Activated naive CD4-positive, alpha-beta T cell treated with anti-CD3 and anti-CD28 coated beads, Interleukin-2, amount 50 U/mL, for 24 hours (primary cell): ENCODE measurements at regions not wholly inside any gene's neighbourhood (a gene's known extent, or its start where the extent isn't known, plus 50 kb on each side); places are given as distances from the start of the nearest gene placed in this dataset.
"Not testable (repeated sequence)": the region's sequence is repeated elsewhere in the genome, so short reads cannot be mapped to it uniquely, and the experiment has no call there.

Source experiments
- H3K27ac Mint-ChIP-seq: one replicate; pipeline ENCODE4 v1.8.0; 2021; ENCODE audit warnings: mild to moderate bottlenecking, mixed read lengths
- H3K27me3 Mint-ChIP-seq: one replicate; pipeline ENCODE4 v1.8.0; 2021; ENCODE audit warnings: mixed read lengths
- H3K36me3 Mint-ChIP-seq: one replicate; pipeline ENCODE4 v1.8.0; 2021; ENCODE audit warnings: mixed read lengths
- H3K4me1 Mint-ChIP-seq: one replicate; pipeline ENCODE4 v1.8.0; 2021; ENCODE audit warnings: mixed read lengths
- H3K4me3 Mint-ChIP-seq: one replicate; pipeline ENCODE4 v1.8.0; 2021; ENCODE audit warnings: mild to moderate bottlenecking, mixed read lengths
- H3K9me3 Mint-ChIP-seq: one replicate; pipeline ENCODE4 v1.8.0; 2021; ENCODE audit warnings: mixed read lengths

- Mint-ChIP-seq H3K4me1 (no peaks in the 10 kb centered on the region), H3K27ac (no peak overlapping the region), H3K27me3 (no peaks in the 10 kb centered on the region), H3K36me3 (no peaks in the 10 kb centered on the region), H3K9me3 (peaks cover 11% of the 10 kb centered on the region), H3K4me3 (no peak overlapping the region)
These were observed 631.9 kb upstream of the MMS22L start for GRCh38 chr6:97914912-97915311.

GRCh38 chr6:97915537-97915936 lies 632.5 kb upstream of the MMS22L start:
- Mint-ChIP-seq H3K27me3 (no peaks in the 10 kb centered on the region), H3K4me1 (no peaks in the 10 kb centered on the region), H3K9me3 (peaks cover 7% of the 10 kb centered on the region), H3K36me3 (no peaks in the 10 kb centered on the region), H3K27ac (no peak overlapping the region), H3K4me3 (no peak overlapping the region)

GRCh38 chr6:97917369-97917768 lies 634.4 kb upstream of the MMS22L start:
- Mint-ChIP-seq H3K4me1 (no peaks in the 10 kb centered on the region), H3K4me3 (no peak overlapping the region), H3K27ac (no peak overlapping the region), H3K27me3 (no peaks in the 10 kb centered on the region), H3K9me3 (peaks cover 4% of the 10 kb centered on the region), H3K36me3 (no peaks in the 10 kb centered on the region)

GRCh38 chr6:97919046-97919445 lies 636.0 kb upstream of the MMS22L start:
- no peak overlapping the region for H3K27ac Mint-ChIP-seq
- no peak overlapping the region for H3K4me3 Mint-ChIP-seq
- no peaks in the 10 kb centered on the region for H3K36me3 Mint-ChIP-seq
- H3K27me3 Mint-ChIP-seq = no peaks in the 10 kb centered on the region
- no peaks in the 10 kb centered on the region for H3K4me1 Mint-ChIP-seq
- peaks cover 4% of the 10 kb centered on the region for H3K9me3 Mint-ChIP-seq

GRCh38 chr6:97919631-97920030 lies 636.6 kb upstream of the MMS22L start:
- no peaks in the 10 kb centered on the region for H3K9me3 Mint-ChIP-seq
- H3K36me3 Mint-ChIP-seq = no peaks in the 10 kb centered on the region
- no peaks in the 10 kb centered on the region for H3K27me3 Mint-ChIP-seq
- no peaks in the 10 kb centered on the region for H3K4me1 Mint-ChIP-seq
- H3K27ac Mint-ChIP-seq = no peak overlapping the region
- no peak overlapping the region for H3K4me3 Mint-ChIP-seq

- Mint-ChIP-seq H3K4me1 (no peaks in the 10 kb centered on the region), H3K27me3 (no peaks in the 10 kb centered on the region), H3K4me3 (no peak overlapping the region), H3K36me3 (no peaks in the 10 kb centered on the region), H3K9me3 (no peaks in the 10 kb centered on the region), H3K27ac (no peak overlapping the region)
These were observed 640.2 kb upstream of the MMS22L start for GRCh38 chr6:97923249-97923648.

- H3K9me3 Mint-ChIP-seq = no peaks in the 10 kb centered on the region
- H3K4me3 Mint-ChIP-seq = no peak overlapping the region
- H3K27ac Mint-ChIP-seq = no peak overlapping the region
- H3K4me1 Mint-ChIP-seq = no peaks in the 10 kb centered on the region
- H3K27me3 Mint-ChIP-seq = no peaks in the 10 kb centered on the region
- H3K36me3 Mint-ChIP-seq = no peaks in the 10 kb centered on the region
These were observed 642.5 kb upstream of the MMS22L start for GRCh38 chr6:97925504-97925903.

- H3K27me3 Mint-ChIP-seq = no peaks in the 10 kb centered on the region
- no peaks in the 10 kb centered on the region for H3K9me3 Mint-ChIP-seq
- no peaks in the 10 kb centered on the region for H3K4me1 Mint-ChIP-seq
- no peak overlapping the region for H3K27ac Mint-ChIP-seq
- no peaks in the 10 kb centered on the region for H3K36me3 Mint-ChIP-seq
- no peak overlapping the region for H3K4me3 Mint-ChIP-seq
These were observed 656.6 kb upstream of the MMS22L start for GRCh38 chr6:97939440-97940168.

- Mint-ChIP-seq H3K27me3 (no peaks in the 10 kb centered on the region), H3K9me3 (no peaks in the 10 kb centered on the region), H3K4me3 (no peak overlapping the region), H3K4me1 (no peaks in the 10 kb centered on the region), H3K36me3 (no peaks in the 10 kb centered on the region), H3K27ac (no peak overlapping the region)
These were observed 664.8 kb upstream of the MMS22L start for GRCh38 chr6:97947841-97948240.

GRCh38 chr6:97958134-97958533 lies 675.1 kb upstream of the MMS22L start:
- Mint-ChIP-seq H3K27me3 (no peaks in the 10 kb centered on the region), H3K36me3 (no peaks in the 10 kb centered on the region), H3K4me3 (no peak overlapping the region), H3K4me1 (no peaks in the 10 kb centered on the region), H3K9me3 (no peaks in the 10 kb centered on the region), H3K27ac (no peak overlapping the region)

GRCh38 chr6:97963193-97963592 lies 680.2 kb upstream of the MMS22L start:
- H3K27ac Mint-ChIP-seq = no peak overlapping the region
- H3K36me3 Mint-ChIP-seq = no peaks in the 10 kb centered on the region
- no peaks in the 10 kb centered on the region for H3K4me1 Mint-ChIP-seq
- no peaks in the 10 kb centered on the region for H3K27me3 Mint-ChIP-seq
- H3K9me3 Mint-ChIP-seq = no peaks in the 10 kb centered on the region
- H3K4me3 Mint-ChIP-seq = no peak overlapping the region

- Mint-ChIP-seq H3K27me3 (no peaks in the 10 kb centered on the region), H3K36me3 (no peaks in the 10 kb centered on the region), H3K4me3 (no peak overlapping the region), H3K27ac (no peak overlapping the region), H3K4me1 (no peaks in the 10 kb centered on the region), H3K9me3 (no peaks in the 10 kb centered on the region)
These were observed 686.0 kb upstream of the MMS22L start for GRCh38 chr6:97969065-97969464.

GRCh38 chr6:97977084-97977483 lies 694.1 kb upstream of the MMS22L start:
- H3K36me3 Mint-ChIP-seq = no peaks in the 10 kb centered on the region
- H3K27ac Mint-ChIP-seq = no peak overlapping the region
- no peaks in the 10 kb centered on the region for H3K9me3 Mint-ChIP-seq
- no peak overlapping the region for H3K4me3 Mint-ChIP-seq
- no peaks in the 10 kb centered on the region for H3K4me1 Mint-ChIP-seq
- no peaks in the 10 kb centered on the region for H3K27me3 Mint-ChIP-seq

- Mint-ChIP-seq H3K4me1 (no peaks in the 10 kb centered on the region), H3K9me3 (no peaks in the 10 kb centered on the region), H3K27me3 (no peaks in the 10 kb centered on the region), H3K27ac (no peak overlapping the region), H3K36me3 (no peaks in the 10 kb centered on the region), H3K4me3 (no peak overlapping the region)
These were observed 695.8 kb upstream of the MMS22L start for GRCh38 chr6:97978855-97979271.

- not testable (repeated sequence) for H3K4me1 Mint-ChIP-seq, H3K4me3 Mint-ChIP-seq, H3K36me3 Mint-ChIP-seq, H3K27me3 Mint-ChIP-seq, H3K9me3 Mint-ChIP-seq, H3K27ac Mint-ChIP-seq
These were observed 696.3 kb upstream of the MMS22L start for GRCh38 chr6:97979285-97979684.

GRCh38 chr6:97989451-97989850 lies 706.4 kb upstream of the MMS22L start:
- Mint-ChIP-seq H3K9me3 (no peaks in the 10 kb centered on the region), H3K4me3 (no peak overlapping the region), H3K4me1 (no peaks in the 10 kb centered on the region), H3K27ac (no peak overlapping the region), H3K36me3 (no peaks in the 10 kb centered on the region), H3K27me3 (no peaks in the 10 kb centered on the region)

GRCh38 chr6:97995158-97995557 lies 712.1 kb upstream of the MMS22L start:
- Mint-ChIP-seq H3K27ac (no peak overlapping the region), H3K36me3 (no peaks in the 10 kb centered on the region), H3K27me3 (no peaks in the 10 kb centered on the region), H3K4me1 (no peaks in the 10 kb centered on the region), H3K9me3 (no peaks in the 10 kb centered on the region), H3K4me3 (no peak overlapping the region)
